ENCODE measurements at regions not wholly inside any gene's neighbourhood (a gene's known extent, or its start where the extent isn't known, plus 50 kb on each side); places are given as distances from the start of the nearest gene placed in this dataset.

GRCh38 chr6:93554018-93554417 is 134.7 kb upstream of the EPHA7 start:
- Histone ChIP-seq H4K20me1 (ENCODE audit: insufficient read depth, low read length) (no peaks in the 10 kb centered on the region), H3K9ac (ENCODE audit: low read length) (no peak overlapping the region), H3K4me3 (ENCODE audit: low read length) (no peak overlapping the region), H3K4me1 (ENCODE audit: low read length) (no peaks in the 10 kb centered on the region), H3K9me3 (ENCODE audit: insufficient read depth, low read length) (no peaks in the 10 kb centered on the region), H3K27me3 (ENCODE audit: low read depth, low read length) (no peaks in the 10 kb centered on the region), H3K4me2 (ENCODE audit: low read length) (no peak overlapping the region), H3K79me2 (ENCODE audit: low read length) (no peaks in the 10 kb centered on the region), H2AFZ (ENCODE audit: low read depth, low read length) (no peak overlapping the region), H3K36me3 (replicated peaks; ENCODE audit: low read depth, low read length) (no peaks in the 10 kb centered on the region), H3K27ac (ENCODE audit: low read length) (no peak overlapping the region)
- no peak for TF ChIP-seq EZH2phosphoT487 (IDR thresholded peaks at IDR 0.05; ENCODE audit: low read depth)
- TF ChIP-seq CTCF (IDR thresholded peaks at IDR 0.05; ENCODE audit: low read depth, low read length): no peak

- TF ChIP-seq CTCF (IDR thresholded peaks at IDR 0.05; ENCODE audit: low read depth, low read length) (no peak), EZH2phosphoT487 (IDR thresholded peaks at IDR 0.05; ENCODE audit: low read depth) (no peak)
- Histone ChIP-seq H2AFZ (ENCODE audit: low read depth, low read length) (no peak overlapping the region), H3K36me3 (replicated peaks; ENCODE audit: low read depth, low read length) (no peaks in the 10 kb centered on the region), H4K20me1 (ENCODE audit: insufficient read depth, low read length) (no peaks in the 10 kb centered on the region), H3K27me3 (ENCODE audit: low read depth, low read length) (no peaks in the 10 kb centered on the region), H3K4me1 (ENCODE audit: low read length) (no peaks in the 10 kb centered on the region), H3K79me2 (ENCODE audit: low read length) (no peaks in the 10 kb centered on the region), H3K27ac (ENCODE audit: low read length) (no peak overlapping the region), H3K4me2 (ENCODE audit: low read length) (no peak overlapping the region), H3K9ac (ENCODE audit: low read length) (no peak overlapping the region), H3K9me3 (ENCODE audit: insufficient read depth, low read length) (no peaks in the 10 kb centered on the region), H3K4me3 (ENCODE audit: low read length) (no peak overlapping the region)
Observed at GRCh38 chr6:93550551-93551276, 131.4 kb upstream of the EPHA7 start.

- no peak overlapping the region for H3K4me2 ChIP-seq (ENCODE audit: low read length)
- H2AFZ ChIP-seq (ENCODE audit: low read depth, low read length): no peak overlapping the region
- no peak overlapping the region for H3K27ac ChIP-seq (ENCODE audit: low read length)
- no peaks in the 10 kb centered on the region for H3K4me1 ChIP-seq (ENCODE audit: low read length)
- H3K27me3 ChIP-seq (ENCODE audit: low read depth, low read length): no peaks in the 10 kb centered on the region
- H4K20me1 ChIP-seq (ENCODE audit: insufficient read depth, low read length): no peaks in the 10 kb centered on the region
- no peaks in the 10 kb centered on the region for H3K36me3 ChIP-seq (replicated peaks; ENCODE audit: low read depth, low read length)
- H3K9ac ChIP-seq (ENCODE audit: low read length): no peak overlapping the region
- H3K9me3 ChIP-seq (ENCODE audit: insufficient read depth, low read length): no peaks in the 10 kb centered on the region
- no peaks in the 10 kb centered on the region for H3K79me2 ChIP-seq (ENCODE audit: low read length)
- H3K4me3 ChIP-seq (ENCODE audit: low read length): no peak overlapping the region
- no peak for TF ChIP-seq CTCF (IDR thresholded peaks at IDR 0.05; ENCODE audit: low read depth, low read length)
- no peak for TF ChIP-seq EZH2phosphoT487 (IDR thresholded peaks at IDR 0.05; ENCODE audit: low read depth)
Observed at GRCh38 chr6:93549868-93550267, 130.5 kb upstream of the EPHA7 start.

- H2AFZ ChIP-seq (ENCODE audit: low read depth, low read length): no peak overlapping the region
- no peaks in the 10 kb centered on the region for H4K20me1 ChIP-seq (ENCODE audit: insufficient read depth, low read length)
- H3K4me2 ChIP-seq (ENCODE audit: low read length): no peak overlapping the region
- H3K9ac ChIP-seq (ENCODE audit: low read length): no peak overlapping the region
- no peak overlapping the region for H3K27ac ChIP-seq (ENCODE audit: low read length)
- no peaks in the 10 kb centered on the region for H3K9me3 ChIP-seq (ENCODE audit: insufficient read depth, low read length)
- H3K36me3 ChIP-seq (replicated peaks; ENCODE audit: low read depth, low read length): no peaks in the 10 kb centered on the region
- no peaks in the 10 kb centered on the region for H3K4me1 ChIP-seq (ENCODE audit: low read length)
- H3K79me2 ChIP-seq (ENCODE audit: low read length): no peaks in the 10 kb centered on the region
- no peak overlapping the region for H3K4me3 ChIP-seq (ENCODE audit: low read length)
- H3K27me3 ChIP-seq (ENCODE audit: low read depth, low read length): no peaks in the 10 kb centered on the region
- TF ChIP-seq CTCF (IDR thresholded peaks at IDR 0.05; ENCODE audit: low read depth, low read length) (no peak), EZH2phosphoT487 (IDR thresholded peaks at IDR 0.05; ENCODE audit: low read depth) (no peak)
Observed at GRCh38 chr6:93524671-93525451, 105.5 kb upstream of the EPHA7 start.

All from OCI-LY3 (cell line).